Frontal cortex (tissue), 1 donor: ENCODE measurements at regions not wholly inside any gene's neighbourhood (a gene's known extent, or its start where the extent isn't known, plus 50 kb on each side); places are given as distances from the start of the nearest gene placed in this dataset. TPM values are rescaled to one million over a fixed set of nuclear protein-coding genes. Genes with fewer than 3 reads are reported as not detected.

Experiments
- small RNA-seq: library from RNA; depleted of rRNA; stranded (forward); fragments of <200 nt; gene quantifications from one replicate; pipeline ENCODE3, GENCODE V24; 2014

Small RNA genes in the stretch of these regions (small RNA-seq; reads per million reads assigned to genes)
- gene AC005345.1 (not detected), gene RF00019 (not detected), gene RNU1-142P (not detected)
